Trophoblast cell (in vitro differentiated cells and primary cell): ENCODE measurements at regions not wholly inside any gene's neighbourhood (a gene's known extent, or its start where the extent isn't known, plus 50 kb on each side); places are given as distances from the start of the nearest gene placed in this dataset.

Source experiments
- DNase-seq, 2 donors: peaks; one replicate each; pipeline ENCODE4 v3.0.0-alpha.2; 2016
- H2AFZ ChIP-seq: 2 replicates; pipeline ENCODE4 v1.6.1; 2013; ENCODE audit warnings: low read length, moderate library complexity, mild to moderate bottlenecking; ENCODE audit not compliant: insufficient read depth, poor library complexity
- H2AK5ac ChIP-seq: 2 replicates; pipeline ENCODE4 v1.6.1; 2013; ENCODE audit warnings: mild to moderate bottlenecking, low read length
- H2BK120ac ChIP-seq: 2 replicates; pipeline ENCODE4 v1.6.1; 2013; ENCODE audit warnings: low read length, mild to moderate bottlenecking, moderate library complexity; ENCODE audit not compliant: insufficient read depth, poor library complexity
- H2BK12ac ChIP-seq: 2 replicates; pipeline ENCODE4 v1.6.1; 2013; ENCODE audit warnings: mild to moderate bottlenecking, low read length, moderate library complexity
- H2BK5ac ChIP-seq: 2 replicates; pipeline ENCODE4 v1.6.1; 2013; ENCODE audit warnings: low read length, low read depth, moderate library complexity, mild to moderate bottlenecking; ENCODE audit not compliant: poor library complexity
- H3K14ac ChIP-seq: 2 replicates; pipeline ENCODE4 v1.6.1; 2013; ENCODE audit warnings: mild to moderate bottlenecking, low read length
- H3K18ac ChIP-seq: 2 replicates; pipeline ENCODE4 v1.6.1; 2013; ENCODE audit warnings: mild to moderate bottlenecking, low read length
- H3K23ac ChIP-seq: 2 replicates; pipeline ENCODE4 v1.6.1; 2013; ENCODE audit warnings: low read length
- H3K27ac ChIP-seq: 2 replicates; pipeline ENCODE4 v1.5.1; 2013; ENCODE audit warnings: low read depth, mild to moderate bottlenecking, inconsistent platforms, low read length, moderate library complexity
- H3K27me3 ChIP-seq: 2 replicates; pipeline ENCODE4 v1.6.1; 2013; ENCODE audit warnings: inconsistent platforms, mild to moderate bottlenecking, low read length, moderate library complexity; ENCODE audit not compliant: insufficient read depth
- H3K36me3 ChIP-seq, 2 experiments: 1 replicate in 1 of 2; 2 replicates in 1 of 2; pipeline ENCODE4 v1.6.1; 2013; ENCODE audit warnings: low read length in 2 of 2, mild to moderate bottlenecking in 2 of 2, moderate library complexity in 1 of 2; ENCODE audit not compliant: insufficient read depth in 2 of 2, control insufficient read depth in 1 of 2
- H3K4ac ChIP-seq: 2 replicates; pipeline ENCODE4 v1.6.1; 2013; ENCODE audit warnings: low read depth, mild to moderate bottlenecking, low read length, moderate library complexity
- H3K4me1 ChIP-seq, 2 experiments: 1 replicate in 1 of 2; 2 replicates in 1 of 2; pipeline ENCODE4 v1.6.1; 2013; ENCODE audit warnings: low read length in 2 of 2, mild to moderate bottlenecking in 2 of 2, moderate library complexity in 1 of 2; ENCODE audit not compliant: insufficient read depth in 2 of 2, control insufficient read depth in 1 of 2
- H3K4me2 ChIP-seq: 2 replicates; pipeline ENCODE4 v1.6.1; 2013; ENCODE audit warnings: inconsistent platforms, mild to moderate bottlenecking, low read length, moderate library complexity
- H3K4me3 ChIP-seq: 2 replicates; pipeline ENCODE4 v1.5.1; 2013; ENCODE audit warnings: mild to moderate bottlenecking, low read depth, low read length, inconsistent platforms
- H3K79me1 ChIP-seq: one replicate; pipeline ENCODE4 v1.6.1; 2013; ENCODE audit warnings: low read length
- H3K79me2 ChIP-seq: 2 replicates; pipeline ENCODE4 v1.6.1; 2013; ENCODE audit warnings: low read length, mild to moderate bottlenecking; ENCODE audit not compliant: control insufficient read depth, insufficient read depth, poor library complexity
- H3K9ac ChIP-seq: 2 replicates; pipeline ENCODE4 v1.6.1; 2013; ENCODE audit warnings: mild to moderate bottlenecking, low read length
- H3K9me3 ChIP-seq: 2 replicates; pipeline ENCODE4 v1.6.1; 2013; ENCODE audit warnings: low read depth, mild to moderate bottlenecking, control low read depth, inconsistent platforms, low read length; ENCODE audit not compliant: insufficient read depth
- H4K12ac ChIP-seq: 2 replicates; pipeline ENCODE4 v1.6.1; 2013; ENCODE audit warnings: low read depth, mild to moderate bottlenecking, low read length, moderate library complexity
- H4K8ac ChIP-seq: 2 replicates; pipeline ENCODE4 v1.6.1; 2013; ENCODE audit warnings: low read depth, mild to moderate bottlenecking, low read length, moderate library complexity
- H4K91ac ChIP-seq: one replicate; pipeline ENCODE4 v1.6.1; 2013; ENCODE audit warnings: low read depth, mild to moderate bottlenecking, low read length, moderate library complexity
- WGBS: extraction: QIAGEN DNeasy Blood & Tissue Kit; methylation state at CpG from one replicate; pipeline ENCODE4 v1.1.7; 2013; ENCODE audit warnings: missing lambda C conversion rate; ENCODE audit not compliant: insufficient read length, insufficient coverage; ENCODE audit errors: extremely low coverage; 5-methylcytosine and 5-hydroxymethylcytosine counted together

DNA sequence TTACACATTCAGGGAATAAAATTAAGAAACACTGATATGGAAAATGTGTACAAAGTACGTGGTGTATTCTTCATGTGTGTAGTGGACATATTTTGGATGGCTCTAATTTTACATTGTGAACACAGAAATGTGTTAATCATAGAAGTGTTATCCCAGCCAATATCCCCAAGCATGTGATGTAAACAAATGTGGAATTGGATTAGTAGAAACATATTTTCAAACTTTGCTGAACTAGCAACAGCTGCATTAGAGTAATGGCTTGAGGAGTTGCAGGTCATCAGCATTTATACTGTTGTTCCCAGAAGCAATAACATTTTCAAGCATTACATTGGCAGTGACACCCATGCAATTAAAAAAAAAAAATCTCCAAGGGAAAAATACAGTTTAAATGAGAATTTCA lies 600.6 kb downstream of the SLITRK1 start:
- H2BK12ac ChIP-seq: no peak overlapping the region

DNA sequence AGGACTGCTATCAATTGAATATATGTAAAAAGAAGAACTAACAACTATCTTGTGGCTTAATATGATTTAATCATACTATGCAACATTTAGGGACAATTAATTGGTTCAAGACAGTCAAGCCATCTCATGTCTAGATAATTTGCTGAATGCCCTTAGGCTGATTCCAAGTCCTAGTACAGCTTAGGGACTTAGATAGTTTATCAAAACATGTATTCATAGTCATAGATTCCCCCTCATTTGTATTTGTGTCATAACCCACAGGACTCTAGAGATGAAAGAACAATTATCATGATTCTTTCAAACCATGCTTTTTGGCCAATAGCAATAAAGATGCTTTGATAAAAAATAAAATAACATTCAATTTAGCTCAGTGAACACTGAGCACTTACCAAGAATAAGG lies 607.6 kb downstream of the SLITRK1 start:
- Histone ChIP-seq H3K9me3 (no peaks in the 10 kb centered on the region), H4K91ac (no peak overlapping the region), H2BK5ac (no peak overlapping the region), H3K79me2 (no peaks in the 10 kb centered on the region), H4K8ac (no peak overlapping the region), H3K36me3 (no peaks in the 10 kb centered on the region), H2AFZ (no peak overlapping the region), H3K27me3 (no peaks in the 10 kb centered on the region), H3K4me2 (no peak overlapping the region), H3K23ac (no peak overlapping the region), H3K27ac (no peak overlapping the region), H3K4me3 (no peak overlapping the region), H3K9ac (no peak overlapping the region), H2AK5ac (no peak overlapping the region), H2BK12ac (no peak overlapping the region), H3K4me1 (no peaks in the 10 kb centered on the region), H3K14ac (no peak overlapping the region), H3K79me1 (no peaks in the 10 kb centered on the region), H3K4ac (no peak overlapping the region), H2BK120ac (no peak overlapping the region), H3K18ac (no peak overlapping the region), H4K12ac (no peak overlapping the region)
- no peak for DNase-seq

More for the DNA sequence above, 600.6 kb downstream of the SLITRK1 start:
- no peak overlapping the region for H4K8ac ChIP-seq
- no peaks in the 10 kb centered on the region for H3K79me2 ChIP-seq
- no peak for DNase-seq
- H2AFZ ChIP-seq: no peak overlapping the region
- no peak overlapping the region for H3K27ac ChIP-seq
- H3K23ac ChIP-seq: no peak overlapping the region
- H2AK5ac ChIP-seq: no peak overlapping the region
- no peaks in the 10 kb centered on the region for H3K36me3 ChIP-seq
- H3K9ac ChIP-seq: no peak overlapping the region
- no peak overlapping the region for H3K18ac ChIP-seq
- H3K79me1 ChIP-seq: no peaks in the 10 kb centered on the region
- H4K91ac ChIP-seq: no peak overlapping the region
- H3K4ac ChIP-seq: no peak overlapping the region
- H3K27me3 ChIP-seq: no peaks in the 10 kb centered on the region
- no CpG with 5 or more reads among the region's 1 CpG for WGBS
- H3K4me3 ChIP-seq: no peak overlapping the region
- H4K12ac ChIP-seq: no peak overlapping the region
- no peaks in the 10 kb centered on the region for H3K9me3 ChIP-seq
- no peaks in the 10 kb centered on the region for H3K4me1 ChIP-seq
- H3K4me2 ChIP-seq: no peak overlapping the region
- no peak overlapping the region for H3K14ac ChIP-seq
- H2BK5ac ChIP-seq: no peak overlapping the region
- H2BK120ac ChIP-seq: no peak overlapping the region

DNA sequence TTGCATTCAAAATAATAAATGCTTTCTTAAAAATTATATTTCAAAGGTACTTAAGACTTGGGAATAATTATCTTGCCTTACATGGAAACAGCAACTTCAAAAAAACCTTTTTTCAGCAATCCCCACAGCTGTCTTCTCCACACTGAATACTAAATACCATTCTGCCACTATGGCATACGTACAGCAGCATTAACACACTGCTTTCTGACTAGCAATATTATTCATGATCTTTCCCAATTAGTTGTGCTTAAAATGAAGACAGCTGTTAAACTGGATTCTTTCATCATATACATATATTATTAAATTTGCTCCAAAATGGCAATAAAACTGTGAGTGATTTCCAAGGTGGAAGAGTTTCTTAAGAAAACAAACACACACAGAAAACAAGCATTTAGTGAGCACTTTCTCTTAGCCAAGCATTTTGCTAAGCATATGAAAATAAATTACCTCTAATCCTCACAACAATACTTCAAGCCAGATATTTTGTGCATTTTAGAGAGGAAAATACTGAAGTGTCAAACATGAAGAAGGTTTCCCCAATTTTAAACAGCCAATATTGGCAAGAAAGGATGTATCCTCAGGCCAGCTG lies 609.5 kb downstream of the SLITRK1 start:
- no peaks in the 10 kb centered on the region for H3K27me3 ChIP-seq
- H2BK12ac ChIP-seq: no peak overlapping the region
- H2AK5ac ChIP-seq: no peak overlapping the region
- H3K23ac ChIP-seq: no peak overlapping the region
- H3K79me1 ChIP-seq: no peaks in the 10 kb centered on the region
- H4K91ac ChIP-seq: no peak overlapping the region
- H3K4me2 ChIP-seq: no peak overlapping the region
- H2BK5ac ChIP-seq: no peak overlapping the region
- no peak for DNase-seq
- no peak overlapping the region for H3K4ac ChIP-seq
- H3K18ac ChIP-seq: no peak overlapping the region
- no peak overlapping the region for H3K4me3 ChIP-seq
- no peak overlapping the region for H2AFZ ChIP-seq
- no peak overlapping the region for H4K12ac ChIP-seq
- WGBS: no CpG with 5 or more reads among the region's 1 CpG
- no peak overlapping the region for H4K8ac ChIP-seq
- no peaks in the 10 kb centered on the region for H3K36me3 ChIP-seq
- H3K9ac ChIP-seq: no peak overlapping the region
- H3K27ac ChIP-seq: no peak overlapping the region
- no peaks in the 10 kb centered on the region for H3K9me3 ChIP-seq
- no peaks in the 10 kb centered on the region for H3K4me1 ChIP-seq
- no peaks in the 10 kb centered on the region for H3K79me2 ChIP-seq
- H3K14ac ChIP-seq: no peak overlapping the region
- no peak overlapping the region for H2BK120ac ChIP-seq

- no peak overlapping the region for H2BK12ac ChIP-seq
- no peaks in the 10 kb centered on the region for H3K79me2 ChIP-seq
- WGBS: no CpG with 5 or more reads among the region's 1 CpG
- no peak overlapping the region for H4K8ac ChIP-seq
- H3K79me1 ChIP-seq: no peaks in the 10 kb centered on the region
- no peak overlapping the region for H3K27ac ChIP-seq
- no peak overlapping the region for H2AK5ac ChIP-seq
- H2BK120ac ChIP-seq: no peak overlapping the region
- no peaks in the 10 kb centered on the region for H3K4me1 ChIP-seq
- H3K27me3 ChIP-seq: no peaks in the 10 kb centered on the region
- H4K91ac ChIP-seq: no peak overlapping the region
- H3K14ac ChIP-seq: no peak overlapping the region
- no peaks in the 10 kb centered on the region for H3K9me3 ChIP-seq
- H3K36me3 ChIP-seq: no peaks in the 10 kb centered on the region
- no peak overlapping the region for H3K9ac ChIP-seq
- no peak overlapping the region for H3K4ac ChIP-seq
- no peak for DNase-seq
- no peak overlapping the region for H2AFZ ChIP-seq
- no peak overlapping the region for H3K4me2 ChIP-seq
- no peak overlapping the region for H2BK5ac ChIP-seq
- no peak overlapping the region for H4K12ac ChIP-seq
- no peak overlapping the region for H3K18ac ChIP-seq
- no peak overlapping the region for H3K23ac ChIP-seq
- no peak overlapping the region for H3K4me3 ChIP-seq
Observed at GRCh38 chr13:83272076-83272475, 610.2 kb downstream of the SLITRK1 start.
